Ovary (tissue), 7 donors: ENCODE measurements at regions not wholly inside any gene's neighbourhood (a gene's known extent, or its start where the extent isn't known, plus 50 kb on each side); places are given as distances from the start of the nearest gene placed in this dataset.

ENCODE experiments used
- DNase-seq, 5 donors: peaks; one replicate each; pipeline ENCODE4 v3.0.0-alpha.2; 2019 to 2020
- H3K27ac ChIP-seq, 2 donors: fragments of 200-600 bp; one replicate each; pipeline versions ENCODE4 v1.5.1 to v1.8.0; 2019 to 2022
- H3K27me3 ChIP-seq: fragments of 200-600 bp; one replicate; pipeline ENCODE4 v1.8.0; 2022
- H3K36me3 ChIP-seq: fragments of 200-600 bp; sonication (generic); one replicate; pipeline ENCODE4 v1.5.1; 2019
- H3K4me1 ChIP-seq: one replicate; pipeline ENCODE4 v1.8.1; 2013; ENCODE audit warnings: mild to moderate bottlenecking, moderate library complexity; ENCODE audit not compliant: insufficient read depth
- H3K4me3 ChIP-seq: fragments of 200-600 bp; sonication (generic); one replicate; pipeline ENCODE4 v1.5.1; 2017
- H3K9me3 ChIP-seq, 2 donors: fragments of 200-600 bp in 1 of 2; sonication (generic) in 1 of 2; one replicate each; pipeline versions ENCODE4 v1.5.1 to v1.8.1; 2013 to 2019; ENCODE audit warnings: mild to moderate bottlenecking in 1 of 2, moderate library complexity in 1 of 2
- CTCF ChIP-seq, 3 donors: fragments of 450-650 bp in 2 of 3; fragments of 200-600 bp in 1 of 3; IDR thresholded peaks; one replicate each; pipeline versions ENCODE4 v1.5.1 to v1.8.0; 2016 to 2022; ENCODE audit warnings: antibody characterized with exemption in 3 of 3, mild to moderate bottlenecking in 1 of 3
- EP300 ChIP-seq: sonication (generic); formaldehyde crosslinking; IDR thresholded peaks from one replicate; pipeline ENCODE4 v1.6.1; 2017; ENCODE audit warnings: antibody characterized with exemption
- POLR2A ChIP-seq: fragments of 450-650 bp; IDR thresholded peaks from one replicate; pipeline ENCODE4 v1.6.1; 2017; ENCODE audit warnings: antibody characterized with exemption, mild to moderate bottlenecking, moderate library complexity
- WGBS, 3 donors: extraction: QIAGEN DNeasy Blood & Tissue Kit in 1 of 3; methylation state at CpG; one replicate each; pipeline versions ENCODE4 v1.1.5 to v1.1.7; 2013 to 2017; 5-methylcytosine and 5-hydroxymethylcytosine counted together
- intact Hi-C, 4 donors: fragments of 100-400 bp; cut with DNase I; formaldehyde crosslinking; loops; one replicate each; pipeline versions ENCODE4 v1.11.0 to v1.15.1; 2022 to 2023
- donor health status: DM: no; HTN: no; CAD: no; lungs with moderate emphysema.
- donor health status: DM: no; HTN: no; CAD: no.
- donor health status: Bipolar disorder and iron deficiency.
- donor health status: DM: no; HTN: no; CAD: no.
- donor health status: DM: yes; HTN: yes; CAD: no.

GRCh38 chr4:137333031-137333430 lies 199.3 kb downstream of the PCDH18 start:
- Histone ChIP-seq H3K9me3 (no peaks in the 10 kb centered on the region), H3K36me3 (no peaks in the 10 kb centered on the region), H3K27ac (no peak overlapping the region), H3K4me1 (no peaks in the 10 kb centered on the region), H3K4me3 (no peak overlapping the region), H3K27me3 (no peaks in the 10 kb centered on the region)
- no peak for DNase-seq
- TF ChIP-seq POLR2A, result no peak
- no peak for TF ChIP-seq CTCF (IDR thresholded peaks at IDR 0.05)
- no peak for TF ChIP-seq EP300
- 94 to 98% (median 94%) methylated on average over 1 of the region's 1 CpG for WGBS, 3 donors
- intact Hi-C loops, result no loop called here

GRCh38 chr4:137312257-137312656 lies 220.0 kb downstream of the PCDH18 start:
- intact Hi-C loops, result no loop called here
- Histone ChIP-seq H3K4me1 (no peaks in the 10 kb centered on the region), H3K27me3 (no peaks in the 10 kb centered on the region), H3K27ac (no peak overlapping the region), H3K36me3 (no peaks in the 10 kb centered on the region), H3K9me3 (no peaks in the 10 kb centered on the region), H3K4me3 (no peak overlapping the region)
- no peak for DNase-seq
- 92 to 99% (median 96%) methylated on average over 3 of the region's 3 CpGs for WGBS, 3 donors
- no peak for TF ChIP-seq CTCF (IDR thresholded peaks at IDR 0.05)

- Histone ChIP-seq H3K36me3 (no peaks in the 10 kb centered on the region), H3K27me3 (no peaks in the 10 kb centered on the region), H3K4me1 (no peaks in the 10 kb centered on the region), H3K27ac (no peak overlapping the region), H3K4me3 (no peak overlapping the region), H3K9me3 (no peaks in the 10 kb centered on the region)
- no peak for TF ChIP-seq EP300
- TF ChIP-seq CTCF (IDR thresholded peaks at IDR 0.05), result no peak
- no peak for TF ChIP-seq POLR2A
- WGBS, 3 donors, result 45 to 47% (median 46%) methylated on average over 3 of the region's 3 CpGs
- intact Hi-C loops, result no loop called here
- no peak for DNase-seq
Measured at GRCh38 chr4:137310593-137311490, 221.5 kb downstream of the PCDH18 start.

GRCh38 chr4:137310166-137310565 lies 222.1 kb downstream of the PCDH18 start:
- no peaks in the 10 kb centered on the region for H3K27me3 ChIP-seq
- no peak for DNase-seq
- no peaks in the 10 kb centered on the region for H3K9me3 ChIP-seq
- H3K27ac ChIP-seq, result no peak overlapping the region
- intact Hi-C loops, result no loop called here
- no peak for TF ChIP-seq POLR2A
- TF ChIP-seq CTCF (IDR thresholded peaks at IDR 0.05), result no peak
- TF ChIP-seq EP300, result no peak
- H3K36me3 ChIP-seq, result no peaks in the 10 kb centered on the region
- H3K4me1 ChIP-seq, result no peaks in the 10 kb centered on the region
- no peak overlapping the region for H3K4me3 ChIP-seq
